Nephron progenitor cell (in vitro differentiated cells): ENCODE measurements at regions not wholly inside any gene's neighbourhood (a gene's known extent, or its start where the extent isn't known, plus 50 kb on each side); places are given as distances from the start of the nearest gene placed in this dataset.

ENCODE experiments used
- DNase-seq: peaks from one replicate; pipeline ENCODE4 v3.0.0; 2021
- H3K27ac Mint-ChIP-seq: 2 replicates; pipeline ENCODE4 v1.8.0; 2021; ENCODE audit warnings: mild to moderate bottlenecking, moderate library complexity, mixed read lengths
- H3K27me3 Mint-ChIP-seq: 2 replicates; pipeline ENCODE4 v1.8.0; 2021; ENCODE audit warnings: mild to moderate bottlenecking, low read depth, mixed read lengths; ENCODE audit not compliant: poor library complexity
- H3K36me3 Mint-ChIP-seq: 2 replicates; pipeline ENCODE4 v1.8.0; 2021; ENCODE audit warnings: low read depth, mixed read lengths
- H3K4me1 Mint-ChIP-seq: 2 replicates; pipeline ENCODE4 v1.8.0; 2021; ENCODE audit warnings: mixed read lengths
- H3K4me3 Mint-ChIP-seq: 2 replicates; pipeline ENCODE4 v1.8.0; 2021; ENCODE audit warnings: mild to moderate bottlenecking, moderate library complexity, mixed read lengths
- H3K9me3 Mint-ChIP-seq: 2 replicates; pipeline ENCODE4 v1.8.0; 2021; ENCODE audit warnings: mild to moderate bottlenecking, moderate library complexity, mixed read lengths
- CTCF ChIP-seq: fragments of 200-600 bp; sonication (generic); IDR thresholded peaks from 2 replicates; pipeline ENCODE4 v1.5.0; 2021; ENCODE audit warnings: antibody characterized with exemption

GRCh38 chr15:79230766-79231165 is 51.8 kb upstream of the ANKRD34C start:
- no peak overlapping the region for H3K27ac Mint-ChIP-seq
- H3K27me3 Mint-ChIP-seq, result peaks cover 29% of the 10 kb centered on the region
- H3K4me3 Mint-ChIP-seq, result no peak overlapping the region
- peaks cover 26% of the 10 kb centered on the region for H3K9me3 Mint-ChIP-seq
- H3K36me3 Mint-ChIP-seq, result no peaks in the 10 kb centered on the region
- no peaks in the 10 kb centered on the region for H3K4me1 Mint-ChIP-seq
- DNase-seq, result no peak
- TF ChIP-seq CTCF, result no peak

DNA sequence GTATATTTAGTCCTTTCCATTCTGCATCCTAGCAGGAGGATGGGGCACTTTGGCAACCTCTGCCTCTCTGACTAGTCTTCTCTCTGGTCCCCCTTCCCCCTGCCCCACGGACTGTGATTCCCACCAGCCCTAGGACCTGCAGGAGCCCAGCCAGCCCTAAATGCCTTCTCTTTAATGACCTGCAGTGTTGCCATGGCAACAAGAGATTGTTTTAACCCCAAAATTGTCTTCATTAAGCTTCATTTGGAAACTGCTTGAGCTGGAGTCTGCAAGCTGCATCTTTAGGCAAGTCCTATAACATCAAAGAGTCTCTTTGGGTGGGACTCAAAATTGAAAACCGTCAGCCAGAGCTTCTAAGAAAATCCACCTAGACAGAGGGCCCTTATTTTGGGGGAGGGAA is 59.7 kb upstream of the ANKRD34C start:
- TF ChIP-seq CTCF, result no peak
- no peaks in the 10 kb centered on the region for H3K36me3 Mint-ChIP-seq
- H3K4me1 Mint-ChIP-seq, result no peaks in the 10 kb centered on the region
- H3K27me3 Mint-ChIP-seq, result peaks cover 49% of the 10 kb centered on the region
- H3K9me3 Mint-ChIP-seq, result no peaks in the 10 kb centered on the region
- DNase-seq, result no peak
- no peak overlapping the region for H3K4me3 Mint-ChIP-seq
- no peak overlapping the region for H3K27ac Mint-ChIP-seq

DNA sequence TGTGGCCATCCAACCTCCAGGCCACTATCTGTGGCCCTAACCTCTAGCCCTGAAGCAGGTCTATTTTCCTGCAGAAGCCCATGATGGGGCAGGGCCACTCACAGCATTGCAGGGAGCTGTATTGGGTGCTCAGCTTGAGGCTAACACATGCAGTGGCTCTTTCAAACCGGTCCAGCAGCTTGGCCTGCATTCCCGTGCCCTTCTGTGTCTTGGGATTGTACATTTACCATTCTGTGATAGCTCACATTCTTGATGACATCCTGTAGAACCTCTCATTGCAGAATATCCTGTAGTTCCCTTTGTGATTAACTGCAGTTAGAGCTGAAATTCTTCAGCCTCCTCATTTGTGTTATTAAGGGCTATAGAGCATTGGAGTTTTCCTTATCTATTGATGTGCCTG is 60.8 kb upstream of the ANKRD34C start:
- Mint-ChIP-seq H3K27ac (no peak overlapping the region), H3K4me3 (no peak overlapping the region), H3K9me3 (peaks cover 7% of the 10 kb centered on the region), H3K36me3 (no peaks in the 10 kb centered on the region), H3K27me3 (peaks cover 54% of the 10 kb centered on the region), H3K4me1 (no peaks in the 10 kb centered on the region)
- no peak for DNase-seq
- no peak for TF ChIP-seq CTCF

GRCh38 chr15:79219393-79220056 is 63.0 kb upstream of the ANKRD34C start:
- peaks cover 13% of the 10 kb centered on the region for H3K9me3 Mint-ChIP-seq
- peaks cover 65% of the 10 kb centered on the region for H3K27me3 Mint-ChIP-seq
- H3K36me3 Mint-ChIP-seq, result no peaks in the 10 kb centered on the region
- no peaks in the 10 kb centered on the region for H3K4me1 Mint-ChIP-seq
- H3K27ac Mint-ChIP-seq, result no peak overlapping the region
- no peak overlapping the region for H3K4me3 Mint-ChIP-seq
- no peak for DNase-seq
- TF ChIP-seq CTCF, result no peak

GRCh38 chr15:79218588-79219200 is 63.8 kb upstream of the ANKRD34C start:
- Mint-ChIP-seq H3K4me1 (no peaks in the 10 kb centered on the region), H3K9me3 (peaks cover 13% of the 10 kb centered on the region), H3K27ac (no peak overlapping the region), H3K27me3 (peaks cover 72% of the 10 kb centered on the region), H3K4me3 (no peak overlapping the region), H3K36me3 (no peaks in the 10 kb centered on the region)
- no peak for DNase-seq
- TF ChIP-seq CTCF, result peak; percentile 44

- H3K4me1 Mint-ChIP-seq, result peaks cover 13% of the 10 kb centered on the region
- H3K27ac Mint-ChIP-seq, result no peak overlapping the region
- no peak overlapping the region for H3K4me3 Mint-ChIP-seq
- no peak for TF ChIP-seq CTCF
- peaks cover 13% of the 10 kb centered on the region for H3K9me3 Mint-ChIP-seq
- no peak for DNase-seq
- peaks cover 78% of the 10 kb centered on the region for H3K27me3 Mint-ChIP-seq
- no peaks in the 10 kb centered on the region for H3K36me3 Mint-ChIP-seq
These were observed 68.9 kb upstream of the ANKRD34C start for GRCh38 chr15:79213650-79214049.
